IMR-90 (cell line): ENCODE measurements at regions not wholly inside any gene's neighbourhood (a gene's known extent, or its start where the extent isn't known, plus 50 kb on each side); places are given as distances from the start of the nearest gene placed in this dataset.

ENCODE experiments used
- ATAC-seq: fragments of 200-7000 bp; cut with Tn5 transposase; 2 replicates; pipeline ENCODE4 v1.9.1; 2020; ENCODE audit warnings: low read depth, mild to moderate bottlenecking, moderate library complexity
- BruUV-seq: library from RNA; stranded (reverse); fragments of 400-500 nt; replicated peaks from 2 replicates; lab custom pipeline; 2021; lab: Mats Ljungman, UMichigan
- CTCF ChIA-PET: fragments of 300-600 bp; formaldehyde crosslinking; extraction: SDS; loops from one replicate; lab custom pipeline; 2021; ENCODE audit warnings: antibody characterized with exemption; lab: Yijun Ruan, JAX
- POLR2A ChIA-PET: fragments of 300-600 bp; sonication (Branson Sonifier 250); formaldehyde crosslinking; loops from one replicate; lab custom pipeline; 2022; ENCODE audit warnings: antibody characterized with exemption; ENCODE audit not compliant: unreplicated experiment; lab: Charles Lee
- DNase-seq: peaks from one replicate; pipeline ENCODE4 v3.0.0; 2013
- H2AFZ ChIP-seq: replicated peaks from 2 replicates; pipeline ENCODE3; 2013; ENCODE audit warnings: low read length, mild to moderate bottlenecking; ENCODE audit not compliant: poor library complexity
- H2AK5ac ChIP-seq: 2 replicates; pipeline ENCODE4 v1.6.1; 2013; ENCODE audit warnings: low read depth, low read length, inconsistent platforms
- H2AK9ac ChIP-seq: replicated peaks from 2 replicates; pipeline ENCODE3; 2013; ENCODE audit warnings: mild to moderate bottlenecking, low read depth, low read length, moderate library complexity; ENCODE audit not compliant: poor library complexity
- H2BK120ac ChIP-seq: 2 replicates; pipeline ENCODE4 v1.6.1; 2013; ENCODE audit warnings: low read depth, low read length, inconsistent platforms
- H2BK15ac ChIP-seq: 3 replicates; pipeline ENCODE4 v1.6.1; 2013; ENCODE audit warnings: low read depth, low read length, inconsistent platforms
- H2BK20ac ChIP-seq: 2 replicates; pipeline ENCODE4 v1.6.1; 2013; ENCODE audit warnings: low read depth, mild to moderate bottlenecking, inconsistent platforms, low read length, moderate library complexity
- H2BK5ac ChIP-seq: 2 replicates; pipeline ENCODE4 v1.6.1; 2013; ENCODE audit warnings: mild to moderate bottlenecking, low read depth, low read length, inconsistent platforms; ENCODE audit not compliant: poor library complexity, severe bottlenecking
- H3K14ac ChIP-seq: replicated peaks from 2 replicates; pipeline ENCODE4 v1.6.1; 2013; ENCODE audit warnings: low read depth, low read length, inconsistent platforms
- H3K18ac ChIP-seq: 2 replicates; pipeline ENCODE4 v1.6.1; 2013; ENCODE audit warnings: low read depth, low read length, control low read depth
- H3K23ac ChIP-seq: 2 replicates; pipeline ENCODE4 v1.6.1; 2013; ENCODE audit warnings: low read depth, low read length, inconsistent platforms
- H3K27ac ChIP-seq: 2 replicates; pipeline ENCODE4 v1.5.1; 2013; ENCODE audit warnings: mild to moderate bottlenecking, control low read depth, low read length; ENCODE audit not compliant: insufficient read depth
- H3K27me3 ChIP-seq: 2 replicates; pipeline ENCODE4 v1.6.1; 2013; ENCODE audit warnings: low read length; ENCODE audit not compliant: control insufficient read depth, insufficient read depth
- H3K36me3 ChIP-seq: 2 replicates; pipeline ENCODE4 v1.6.1; 2013; ENCODE audit warnings: low read length, mixed read lengths; ENCODE audit not compliant: control insufficient read depth, insufficient read depth
- H3K4ac ChIP-seq: 2 replicates; pipeline ENCODE4 v1.6.1; 2013; ENCODE audit warnings: low read depth, low read length, inconsistent platforms
- H3K4me1 ChIP-seq: 2 replicates; pipeline ENCODE4 v1.6.1; 2013; ENCODE audit warnings: low read length, mixed read lengths; ENCODE audit not compliant: control insufficient read depth, insufficient read depth
- H3K4me2 ChIP-seq: 2 replicates; pipeline ENCODE4 v1.6.1; 2013; ENCODE audit warnings: low read depth, mild to moderate bottlenecking, control low read depth, low read length, moderate library complexity
- H3K4me3 ChIP-seq: 2 replicates; pipeline ENCODE4 v1.5.1; 2013; ENCODE audit warnings: low read depth, mild to moderate bottlenecking, control low read depth, low read length, moderate library complexity; ENCODE audit not compliant: insufficient read depth
- H3K56ac ChIP-seq: 2 replicates; pipeline ENCODE4 v1.6.1; 2013; ENCODE audit warnings: low read length, inconsistent platforms; ENCODE audit not compliant: insufficient read depth; ENCODE audit errors: extremely low read depth
- H3K79me1 ChIP-seq, 2 experiments: 2 replicates each; pipeline ENCODE4 v1.6.1; 2013; ENCODE audit warnings: low read length in 2 of 2, inconsistent platforms in 1 of 2, low read depth in 1 of 2
- H3K9ac ChIP-seq: 2 replicates; pipeline ENCODE4 v1.6.1; 2013; ENCODE audit warnings: low read depth, low read length, control low read depth
- H3K9me1 ChIP-seq: 2 replicates; pipeline ENCODE4 v1.6.1; 2013; ENCODE audit warnings: low read length, inconsistent platforms; ENCODE audit not compliant: insufficient read depth
- H3K9me3 ChIP-seq: 2 replicates; pipeline ENCODE4 v1.6.1; 2013; ENCODE audit warnings: low read length; ENCODE audit not compliant: control insufficient read depth, insufficient read depth
- H4K20me1 ChIP-seq: 2 replicates; pipeline ENCODE4 v1.6.1; 2013; ENCODE audit warnings: low read length, inconsistent platforms; ENCODE audit not compliant: insufficient read depth
- H4K5ac ChIP-seq: 2 replicates; pipeline ENCODE4 v1.6.1; 2013; ENCODE audit warnings: mild to moderate bottlenecking, low read depth, low read length, control low read depth
- H4K8ac ChIP-seq, 2 experiments: 2 replicates each; pipeline ENCODE4 v1.6.1; 2013; ENCODE audit warnings: low read depth in 2 of 2, low read length in 2 of 2, control low read depth in 1 of 2, inconsistent platforms in 1 of 2
- H4K91ac ChIP-seq: 2 replicates; pipeline ENCODE4 v1.6.1; 2013; ENCODE audit warnings: low read depth, low read length, inconsistent platforms; ENCODE audit not compliant: insufficient read depth
- BHLHE40 ChIP-seq: fragments of 150-350 bp; IDR thresholded peaks from 2 replicates; pipeline ENCODE4 v1.6.1; 2016; ENCODE audit warnings: mild to moderate bottlenecking, low read depth, low read length
- CEBPB ChIP-seq: IDR thresholded peaks from 2 replicates; pipeline ENCODE4 v1.6.1; 2012; ENCODE audit warnings: low read depth, low read length, improper control_type of control experiment
- CHD1 ChIP-seq: IDR thresholded peaks from 2 replicates; pipeline ENCODE4 v1.6.1; 2012; ENCODE audit warnings: low read depth, low read length, improper control_type of control experiment
- FOS ChIP-seq: fragments of 150-350 bp; IDR thresholded peaks from 2 replicates; pipeline ENCODE4 v1.6.1; 2016; ENCODE audit warnings: low read depth, low read length
- MAFK ChIP-seq: IDR thresholded peaks from 2 replicates; pipeline ENCODE4 v1.6.1; 2012; ENCODE audit warnings: low read depth, low read length, improper control_type of control experiment
- MAZ ChIP-seq: IDR thresholded peaks from 2 replicates; pipeline ENCODE4 v1.6.1; 2012; ENCODE audit warnings: low read depth, mild to moderate bottlenecking, low read length, improper control_type of control experiment, moderate library complexity, borderline replicate concordance
- MXI1 ChIP-seq: IDR thresholded peaks from 2 replicates; pipeline ENCODE4 v1.6.1; 2012; ENCODE audit warnings: low read depth, mild to moderate bottlenecking, low read length, moderate library complexity, borderline replicate concordance
- NFE2L2 ChIP-seq: fragments of 150-350 bp; IDR thresholded peaks from 2 replicates; pipeline ENCODE4 v1.6.1; 2016; ENCODE audit warnings: low read depth, mild to moderate bottlenecking, low read length
- POLR2A ChIP-seq: IDR thresholded peaks from 2 replicates; pipeline ENCODE4 v1.6.1; 2012; ENCODE audit warnings: mild to moderate bottlenecking, low read depth, low read length
- RAD21 ChIP-seq: IDR thresholded peaks from 2 replicates; pipeline ENCODE4 v1.6.1; 2012; ENCODE audit warnings: low read length, improper control_type of control experiment
- RCOR1 ChIP-seq: IDR thresholded peaks from 2 replicates; pipeline ENCODE4 v1.6.1; 2012; ENCODE audit warnings: mild to moderate bottlenecking, low read length, improper control_type of control experiment; ENCODE audit not compliant: insufficient replicate concordance
- RFX5 ChIP-seq: IDR thresholded peaks from 2 replicates; pipeline ENCODE4 v1.8.0; 2012; ENCODE audit warnings: low read depth, mild to moderate bottlenecking, low read length, moderate library complexity
- SMC3 ChIP-seq: fragments of 150-350 bp; IDR thresholded peaks from 2 replicates; pipeline ENCODE4 v1.6.1; 2016; ENCODE audit warnings: low read depth, mild to moderate bottlenecking, antibody characterized with exemption, low read length, moderate library complexity
- WGBS, 2 experiments: methylation state at CpG; one replicate each; pipeline versions ENCODE4 v1.1.5 to v1.1.7; 2013; ENCODE audit warnings: missing lambda C conversion rate in 2 of 2; ENCODE audit not compliant: insufficient read length in 1 of 2; ENCODE audit errors: extremely low coverage in 2 of 2; 5-methylcytosine and 5-hydroxymethylcytosine counted together
- dilution Hi-C: fragments of 300-500 bp; cut with HindIII; formaldehyde crosslinking; loops from one replicate; pipeline ENCODE4 v1.14.3; 2018; ENCODE audit warnings: low sequenced_read_pairs; ENCODE audit not compliant: unreplicated experiment
- in situ Hi-C: fragments of 300-500 bp; cut with MboI; formaldehyde crosslinking; loops from 3 replicates; pipeline ENCODE4 v1.14.3; 2019; ENCODE audit warnings: low sequenced_read_pairs, inconsistent platforms, mixed read lengths
- intact Hi-C: fragments of 100-400 bp; cut with micrococcal nuclease; formaldehyde crosslinking; loops from 2 replicates; pipeline ENCODE4 v1.10.0; 2022
- TF ChIP-seq, protein P1 (sequence below): fragments of 150-350 bp; IDR thresholded peaks from 2 replicates; pipeline ENCODE4 v1.6.1; 2016; ENCODE audit warnings: low read depth, mild to moderate bottlenecking, low read length, moderate library complexity, borderline replicate concordance
- TF ChIP-seq, protein P2 (sequence below): fragments of 150-350 bp; IDR thresholded peaks from 2 replicates; pipeline ENCODE4 v1.6.1; 2017; ENCODE audit warnings: mild to moderate bottlenecking, antibody characterized with exemption, low read length, low read depth
- TF ChIP-seq, protein P3 (sequence below): conservative IDR thresholded peaks from 2 replicates; pipeline ENCODE4 v1.5.1; 2012; ENCODE audit warnings: mild to moderate bottlenecking, low read depth, low read length, improper control_type of control experiment

DNA sequence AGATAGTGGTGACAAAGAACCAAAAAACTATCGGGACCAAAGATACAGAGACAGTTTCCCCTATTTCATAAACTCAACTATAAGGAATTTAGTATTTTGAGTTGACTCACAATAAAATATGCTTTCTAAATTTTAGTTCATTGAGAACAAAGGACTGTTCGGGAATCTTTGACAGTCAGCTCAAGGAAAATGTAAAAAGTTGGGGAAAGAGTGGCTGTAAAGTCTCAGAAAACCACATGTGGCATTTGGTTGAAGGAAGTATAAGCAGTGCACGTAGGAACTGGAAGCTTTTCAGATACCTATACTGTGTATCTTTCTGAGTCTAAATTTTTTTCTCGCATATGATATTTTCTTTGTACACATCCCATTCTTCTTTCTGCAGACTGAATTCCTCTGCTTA, 688.9 kb downstream of the KCNA4 start:
- peak overlapping the region; percentile 100 for H2BK5ac ChIP-seq
- in situ Hi-C loops = loop anchor here (10.0 to 25.0 kb wide), 3 partner anchors 153 to 1816 kb away; partner anchors contain the start of gene LIN7C

More for the DNA sequence above, 688.9 kb downstream of the KCNA4 start:
- Histone ChIP-seq H2AK5ac (peak overlapping the region; percentile 86), H3K56ac (peak overlapping the region; percentile 96), H3K18ac (peak overlapping the region; percentile 94), H3K9me1 (no peaks in the 10 kb centered on the region; the same call in 1 of the 2 replicates), H2BK20ac (peak overlapping the region; percentile 99), H2AFZ (no peak overlapping the region), H2BK15ac (peak overlapping the region; percentile 90), H4K20me1 (no peaks in the 10 kb centered on the region), H3K27me3 (no peaks in the 10 kb centered on the region), H3K79me1 (0 out of 4 replicates have a peak, but pooled peaks cover 0 to 3% of the 10 kb centered on the region in 2 experiments), H2AK9ac (no peak overlapping the region), H3K4me2 (no peak overlapping the region), H4K5ac (peak overlapping the region; percentile 97), H3K27ac (peak overlapping the region; percentile 54), H3K4ac (peak overlapping the region; percentile 96), H3K9ac (peak overlapping the region; percentile 31; the same call in 1 of the 2 replicates), H2BK120ac (peak overlapping the region; percentile 99), H3K9me3 (no peaks in the 10 kb centered on the region), H3K36me3 (no peaks in the 10 kb centered on the region), H3K4me1 (peaks cover 16% of the 10 kb centered on the region), H3K4me3 (no peak overlapping the region), H4K91ac (peak overlapping the region; percentile 92), H3K23ac (peak overlapping the region; percentile 90; the same call in 1 of the 2 replicates), H3K14ac (peak overlapping the region; percentile 90), H4K8ac (peak overlapping the region; percentile 14 to 95)
- no peak for ATAC-seq
- WGBS, 2 experiments = 67% methylated on average over 1 of the region's 4 CpGs; no CpG with 5 or more reads in 1 of the 2 experiments
- CTCF ChIA-PET = interaction anchor here (0.9 to 2.4 kb wide), 5 partner anchors 34 to 208 kb away, joined by 3 to 11 read pairs (median 3); no protein-coding TSS in a partner anchor
- TF ChIP-seq, protein P1, sequence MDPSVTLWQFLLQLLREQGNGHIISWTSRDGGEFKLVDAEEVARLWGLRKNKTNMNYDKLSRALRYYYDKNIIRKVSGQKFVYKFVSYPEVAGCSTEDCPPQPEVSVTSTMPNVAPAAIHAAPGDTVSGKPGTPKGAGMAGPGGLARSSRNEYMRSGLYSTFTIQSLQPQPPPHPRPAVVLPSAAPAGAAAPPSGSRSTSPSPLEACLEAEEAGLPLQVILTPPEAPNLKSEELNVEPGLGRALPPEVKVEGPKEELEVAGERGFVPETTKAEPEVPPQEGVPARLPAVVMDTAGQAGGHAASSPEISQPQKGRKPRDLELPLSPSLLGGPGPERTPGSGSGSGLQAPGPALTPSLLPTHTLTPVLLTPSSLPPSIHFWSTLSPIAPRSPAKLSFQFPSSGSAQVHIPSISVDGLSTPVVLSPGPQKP = no peak
- TF ChIP-seq FOS (no peak), RFX5 (no peak), MXI1 (no peak), RCOR1 (no peak), MAZ (no peak), POLR2A (no peak), CHD1 (no peak), SMC3 (no peak), CEBPB (no peak), BHLHE40 (no peak), MAFK (no peak), NFE2L2 (no peak), RAD21 (no peak)
- TF ChIP-seq, protein P2, sequence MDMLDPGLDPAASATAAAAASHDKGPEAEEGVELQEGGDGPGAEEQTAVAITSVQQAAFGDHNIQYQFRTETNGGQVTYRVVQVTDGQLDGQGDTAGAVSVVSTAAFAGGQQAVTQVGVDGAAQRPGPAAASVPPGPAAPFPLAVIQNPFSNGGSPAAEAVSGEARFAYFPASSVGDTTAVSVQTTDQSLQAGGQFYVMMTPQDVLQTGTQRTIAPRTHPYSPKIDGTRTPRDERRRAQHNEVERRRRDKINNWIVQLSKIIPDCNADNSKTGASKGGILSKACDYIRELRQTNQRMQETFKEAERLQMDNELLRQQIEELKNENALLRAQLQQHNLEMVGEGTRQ = no peak
- TF ChIP-seq, protein P3, sequence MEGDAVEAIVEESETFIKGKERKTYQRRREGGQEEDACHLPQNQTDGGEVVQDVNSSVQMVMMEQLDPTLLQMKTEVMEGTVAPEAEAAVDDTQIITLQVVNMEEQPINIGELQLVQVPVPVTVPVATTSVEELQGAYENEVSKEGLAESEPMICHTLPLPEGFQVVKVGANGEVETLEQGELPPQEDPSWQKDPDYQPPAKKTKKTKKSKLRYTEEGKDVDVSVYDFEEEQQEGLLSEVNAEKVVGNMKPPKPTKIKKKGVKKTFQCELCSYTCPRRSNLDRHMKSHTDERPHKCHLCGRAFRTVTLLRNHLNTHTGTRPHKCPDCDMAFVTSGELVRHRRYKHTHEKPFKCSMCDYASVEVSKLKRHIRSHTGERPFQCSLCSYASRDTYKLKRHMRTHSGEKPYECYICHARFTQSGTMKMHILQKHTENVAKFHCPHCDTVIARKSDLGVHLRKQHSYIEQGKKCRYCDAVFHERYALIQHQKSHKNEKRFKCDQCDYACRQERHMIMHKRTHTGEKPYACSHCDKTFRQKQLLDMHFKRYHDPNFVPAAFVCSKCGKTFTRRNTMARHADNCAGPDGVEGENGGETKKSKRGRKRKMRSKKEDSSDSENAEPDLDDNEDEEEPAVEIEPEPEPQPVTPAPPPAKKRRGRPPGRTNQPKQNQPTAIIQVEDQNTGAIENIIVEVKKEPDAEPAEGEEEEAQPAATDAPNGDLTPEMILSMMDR = no peak
- POLR2A ChIA-PET = no interaction called here
- intact Hi-C loops (loop anchor here (2.0 to 5.0 kb wide), 4 partner anchors 156 to 491 kb away; no protein-coding TSS in a partner anchor), dilution Hi-C loops (no loop called here)
- no peak for DNase-seq
- BruUV-seq = no TSS peak
